ENCODE measurements at regions not wholly inside any gene's neighbourhood (a gene's known extent, or its start where the extent isn't known, plus 50 kb on each side); places are given as distances from the start of the nearest gene placed in this dataset.
"Not testable (repeated sequence)": the region's sequence is repeated elsewhere in the genome, so short reads cannot be mapped to it uniquely, and the experiment has no call there.

GRCh38 chr5:17690473-17690872 lies 56.2 kb downstream of the TAF11L14 start:
- no peak for DNase-seq (ENCODE audit: low read depth, low spot score)

GRCh38 chr5:17691762-17692161 lies 57.5 kb downstream of the TAF11L14 start:
- DNase-seq (ENCODE audit: low read depth, low spot score), result no peak

GRCh38 chr5:17694371-17694770 lies 60.1 kb downstream of the TAF11L14 start:
- DNase-seq (ENCODE audit: low read depth, low spot score), result no peak

GRCh38 chr5:17694914-17695313 lies 60.7 kb downstream of the TAF11L14 start:
- no peak for DNase-seq (ENCODE audit: low read depth, low spot score)

GRCh38 chr5:17696627-17697026 lies 62.4 kb downstream of the TAF11L14 start:
- no peak for DNase-seq (ENCODE audit: low read depth, low spot score)

- DNase-seq (ENCODE audit: low read depth, low spot score), result no peak
These were observed 63.4 kb downstream of the TAF11L14 start for GRCh38 chr5:17697671-17698070.

- no peak for DNase-seq (ENCODE audit: low read depth, low spot score)
These were observed 74.9 kb downstream of the TAF11L14 start for GRCh38 chr5:17709011-17709710.

GRCh38 chr5:17713301-17713700 lies 79.0 kb downstream of the TAF11L14 start:
- no peak for DNase-seq (ENCODE audit: low read depth, low spot score)

- DNase-seq (ENCODE audit: low read depth, low spot score), result no peak
These were observed 79.9 kb downstream of the TAF11L14 start for GRCh38 chr5:17714186-17714585.

GRCh38 chr5:17719592-17719991 lies 85.3 kb downstream of the TAF11L14 start:
- no peak for DNase-seq (ENCODE audit: low read depth, low spot score)

- DNase-seq (ENCODE audit: low read depth, low spot score), result peak; percentile 22
These were observed 85.8 kb downstream of the TAF11L14 start for GRCh38 chr5:17720071-17720470.

- no peak for DNase-seq (ENCODE audit: low read depth, low spot score)
These were observed 89.6 kb downstream of the TAF11L14 start for GRCh38 chr5:17723876-17724275.

- no peak for DNase-seq (ENCODE audit: low read depth, low spot score)
These were observed 92.8 kb downstream of the TAF11L14 start for GRCh38 chr5:17727098-17727497.

- DNase-seq (ENCODE audit: low read depth, low spot score), result no peak
These were observed 96.2 kb downstream of the TAF11L14 start for GRCh38 chr5:17730421-17730820.

GRCh38 chr5:17732351-17732923 lies 98.2 kb downstream of the TAF11L14 start:
- no peak for DNase-seq (ENCODE audit: low read depth, low spot score)

- DNase-seq (ENCODE audit: low read depth, low spot score), result no peak
These were observed 99.8 kb downstream of the TAF11L14 start for GRCh38 chr5:17734011-17734410.

GRCh38 chr5:17735761-17736160 lies 101.5 kb downstream of the TAF11L14 start:
- DNase-seq (ENCODE audit: low read depth, low spot score), result no peak

GRCh38 chr5:17737092-17737491 lies 102.8 kb downstream of the TAF11L14 start:
- no peak for DNase-seq (ENCODE audit: low read depth, low spot score)

GRCh38 chr5:17738446-17738845 lies 104.2 kb downstream of the TAF11L14 start:
- no peak for DNase-seq (ENCODE audit: low read depth, low spot score)

- DNase-seq (ENCODE audit: low read depth, low spot score), result peak; percentile 93
These were observed 109.5 kb downstream of the TAF11L14 start for GRCh38 chr5:17743580-17744435.

- no peak for DNase-seq (ENCODE audit: low read depth, low spot score)
These were observed 113.9 kb downstream of the TAF11L14 start for GRCh38 chr5:17748201-17748600.

GRCh38 chr5:17748941-17749340 lies 114.7 kb downstream of the TAF11L14 start:
- DNase-seq (ENCODE audit: low read depth, low spot score), result no peak

GRCh38 chr5:17755406-17755805 lies 121.1 kb downstream of the TAF11L14 start:
- DNase-seq (ENCODE audit: low read depth, low spot score), result not testable (repeated sequence)
